A549 (cell line): ENCODE measurements at regions not wholly inside any gene's neighbourhood (a gene's known extent, or its start where the extent isn't known, plus 50 kb on each side); places are given as distances from the start of the nearest gene placed in this dataset.

ENCODE experiments used
- ATAC-seq, 2 experiments: fragments of 200-7000 bp in 1 of 2; fragments of >200 bp in 1 of 2; cut with Nextera tagmentation in 1 of 2; cut with Tn5 transposase in 1 of 2; 3 replicates each; pipeline versions ENCODE4 v1.8.0 to v1.9.1; 2018 to 2020; ENCODE audit warnings: mild to moderate bottlenecking in 1 of 2, moderate library complexity in 1 of 2
- CTCF ChIA-PET: fragments of 300-600 bp; sonication (Branson Sonifier 250); formaldehyde crosslinking; extraction: SDS; loops from one replicate; lab custom pipeline; 2021; ENCODE audit warnings: antibody characterized with exemption, inconsistent platforms; lab: Yijun Ruan, JAX
- POLR2A ChIA-PET: fragments of 350-600 bp; formaldehyde crosslinking; extraction: SDS; loops from one replicate; lab custom pipeline; 2021; ENCODE audit warnings: antibody characterized with exemption, inconsistent platforms; lab: Yijun Ruan, JAX
- DNase-seq, 2 experiments: peaks; one replicate each; pipeline versions ENCODE4 v3.0.0 to v3.0.0-alpha.2; 2011 to 2016; ENCODE audit warnings: low read depth in 1 of 2, low spot score in 1 of 2
- FAIRE-seq: peaks from 2 replicates; lab custom pipeline; 2011; peaks lifted over from hg19 to GRCh38; lab: Jason Lieb, UNC
- H3K27ac ChIP-seq, 2 experiments: fragments of >200 bp; sonication (Bioruptor Twin); formaldehyde crosslinking; 3 replicates each; pipeline ENCODE4 v1.5.1; 2016 to 2017
- H3K4me1 ChIP-seq: fragments of >200 bp; sonication (Bioruptor Twin); formaldehyde crosslinking; 3 replicates; pipeline ENCODE4 v1.6.1; 2016
- H3K4me2 ChIP-seq: fragments of >200 bp; sonication (Bioruptor Twin); formaldehyde crosslinking; 3 replicates; pipeline ENCODE4 v1.6.1; 2016
- H3K4me3 ChIP-seq: fragments of >200 bp; sonication (Bioruptor Twin); formaldehyde crosslinking; 3 replicates; pipeline ENCODE4 v1.5.1; 2016
- H3K9me3 ChIP-seq: fragments of >200 bp; sonication (Bioruptor Twin); formaldehyde crosslinking; 3 replicates; pipeline ENCODE4 v1.6.1; 2016
- BHLHE40 ChIP-seq: IDR thresholded peaks from 2 replicates; pipeline ENCODE4 v1.6.1; 2012; ENCODE audit warnings: low read depth, low read length, inconsistent platforms
- CBX2 ChIP-seq: fragments of 200-600 bp; sonication (generic); IDR thresholded peaks from 2 replicates; pipeline ENCODE4 v1.6.1; 2016; ENCODE audit warnings: low read depth, mild to moderate bottlenecking, borderline replicate concordance
- CEBPB ChIP-seq, 2 experiments: fragments of >200 bp in 1 of 2; sonication (Bioruptor Twin) in 1 of 2; formaldehyde crosslinking in 1 of 2; IDR thresholded peaks; 2 replicates each; pipeline ENCODE4 v1.6.1; 2012 to 2016
- CHD4 ChIP-seq: fragments of 200-600 bp; sonication (generic); IDR thresholded peaks from 2 replicates; pipeline ENCODE4 v1.6.1; 2016; ENCODE audit warnings: antibody characterized with exemption, mild to moderate bottlenecking, borderline replicate concordance
- EHF ChIP-seq: fragments of 250-450 bp; sonication (Bioruptor Pico); IDR thresholded peaks from 2 replicates; pipeline ENCODE4 v1.5.0; 2020; ENCODE audit warnings: mild to moderate bottlenecking
- ESRRA ChIP-seq: fragments of 150-350 bp; IDR thresholded peaks from 2 replicates; pipeline ENCODE4 v1.6.1; 2014; ENCODE audit warnings: mild to moderate bottlenecking, low read length, borderline replicate concordance
- FOSB ChIP-seq: fragments of 250-450 bp; sonication (Bioruptor Pico); IDR thresholded peaks from 2 replicates; pipeline ENCODE4 v1.5.0; 2020; ENCODE audit warnings: mild to moderate bottlenecking, moderate library complexity
- FOSL2 ChIP-seq, 2 experiments: fragments of 450-650 bp in 1 of 2; fragments of >200 bp in 1 of 2; sonication (Bioruptor Twin) in 1 of 2; formaldehyde crosslinking; IDR thresholded peaks; 2 replicates each; pipeline versions ENCODE4 v1.5.0 to v1.6.1; 2016 to 2020; ENCODE audit warnings: mild to moderate bottlenecking in 1 of 2, moderate library complexity in 1 of 2
- GATA3 ChIP-seq: IDR thresholded peaks from 2 replicates; pipeline ENCODE4 v1.6.1; 2012; ENCODE audit warnings: borderline replicate concordance
- HDAC2 ChIP-seq: fragments of 200-600 bp; sonication (generic); IDR thresholded peaks from 2 replicates; pipeline ENCODE4 v1.6.1; 2016
- HEYL ChIP-seq: fragments of 250-450 bp; sonication (Bioruptor Pico); IDR thresholded peaks from 2 replicates; pipeline ENCODE4 v1.8.0; 2021; ENCODE audit warnings: mild to moderate bottlenecking, moderate library complexity
- HOXB13 ChIP-seq: fragments of 250-450 bp; sonication (Bioruptor Pico); IDR thresholded peaks from 2 replicates; pipeline ENCODE4 v1.5.0; 2020; ENCODE audit warnings: low read depth, mild to moderate bottlenecking, moderate library complexity
- HOXB5 ChIP-seq: fragments of 250-450 bp; sonication (Bioruptor Pico); IDR thresholded peaks from 2 replicates; pipeline ENCODE4 v1.5.0; 2020; ENCODE audit warnings: mild to moderate bottlenecking, moderate library complexity
- JUNB ChIP-seq: fragments of >200 bp; sonication (Bioruptor Twin); formaldehyde crosslinking; IDR thresholded peaks from 2 replicates; pipeline ENCODE4 v1.6.1; 2016
- KDM1A ChIP-seq: fragments of 200-600 bp; sonication (generic); IDR thresholded peaks from 2 replicates; pipeline ENCODE4 v1.6.1; 2016; ENCODE audit warnings: low read depth, mild to moderate bottlenecking
- MYC ChIP-seq: IDR thresholded peaks from 2 replicates; pipeline ENCODE4 v1.6.1; 2012; ENCODE audit warnings: mild to moderate bottlenecking, inconsistent platforms, low read length, improper control_type of control experiment, borderline replicate concordance
- NPAS2 ChIP-seq: fragments of 250-450 bp; sonication (Bioruptor Pico); IDR thresholded peaks from 2 replicates; pipeline ENCODE4 v1.8.0; 2022; ENCODE audit warnings: mild to moderate bottlenecking, moderate library complexity, borderline replicate concordance
- NR3C1 ChIP-seq: fragments of >200 bp; sonication (Bioruptor Twin); formaldehyde crosslinking; IDR thresholded peaks from 3 replicates; pipeline ENCODE4 v1.6.1; 2017
- POLR2A ChIP-seq: IDR thresholded peaks from 2 replicates; pipeline ENCODE4 v1.6.1; 2012; ENCODE audit warnings: mild to moderate bottlenecking, low read length
- POLR2AphosphoS2 ChIP-seq: conservative IDR thresholded peaks from 2 replicates; pipeline ENCODE4 v1.6.1; 2012; ENCODE audit warnings: low read length, improper control_type of control experiment, inconsistent platforms
- RCOR1 ChIP-seq: fragments of 150-350 bp; IDR thresholded peaks from 2 replicates; pipeline ENCODE4 v1.6.1; 2014; ENCODE audit warnings: antibody characterized with exemption, low read length, low read depth
- RNF2 ChIP-seq: fragments of 200-600 bp; sonication (generic); IDR thresholded peaks from 2 replicates; pipeline ENCODE4 v1.6.1; 2016; ENCODE audit warnings: low read depth, mild to moderate bottlenecking, antibody characterized with exemption, moderate library complexity, borderline replicate concordance
- SREBF2 ChIP-seq: fragments of 450-650 bp; IDR thresholded peaks from 2 replicates; pipeline ENCODE4 v1.6.1; 2014; ENCODE audit warnings: mild to moderate bottlenecking, moderate library complexity
- TFCP2L1 ChIP-seq: fragments of 250-450 bp; sonication (Bioruptor Pico); IDR thresholded peaks from 2 replicates; pipeline ENCODE4 v1.5.0; 2021; ENCODE audit warnings: mild to moderate bottlenecking
- ZC3H11A ChIP-seq: fragments of 450-650 bp; IDR thresholded peaks from 2 replicates; pipeline ENCODE4 v1.6.1; 2014; ENCODE audit warnings: antibody characterized with exemption, mild to moderate bottlenecking
- ZNF302 ChIP-seq: fragments of 250-450 bp; sonication (Bioruptor Pico); IDR thresholded peaks from 2 replicates; pipeline ENCODE4 v1.9.0; 2021; ENCODE audit warnings: inconsistent platforms, mild to moderate bottlenecking, moderate library complexity
- WGBS: methylation state at CpG from one replicate; pipeline ENCODE4 v1.1.6; 2017; ENCODE audit errors: missing lambda C conversion rate; 5-methylcytosine and 5-hydroxymethylcytosine counted together
- TF ChIP-seq, protein P1 (sequence below): fragments of >200 bp; sonication (Bioruptor Twin); formaldehyde crosslinking; IDR thresholded peaks from 3 replicates; pipeline ENCODE4 v1.5.1; 2016
- TF ChIP-seq, protein P2 (sequence below): fragments of >200 bp; sonication (Bioruptor Twin); formaldehyde crosslinking; IDR thresholded peaks from 2 replicates; pipeline ENCODE4 v1.6.1; 2016
- TF ChIP-seq, protein P3 (sequence below): IDR thresholded peaks from 2 replicates; pipeline ENCODE4 v1.6.1; 2012
- TF ChIP-seq, protein P4 (sequence below): IDR thresholded peaks from 2 replicates; pipeline ENCODE4 v1.6.1; 2012

DNA sequence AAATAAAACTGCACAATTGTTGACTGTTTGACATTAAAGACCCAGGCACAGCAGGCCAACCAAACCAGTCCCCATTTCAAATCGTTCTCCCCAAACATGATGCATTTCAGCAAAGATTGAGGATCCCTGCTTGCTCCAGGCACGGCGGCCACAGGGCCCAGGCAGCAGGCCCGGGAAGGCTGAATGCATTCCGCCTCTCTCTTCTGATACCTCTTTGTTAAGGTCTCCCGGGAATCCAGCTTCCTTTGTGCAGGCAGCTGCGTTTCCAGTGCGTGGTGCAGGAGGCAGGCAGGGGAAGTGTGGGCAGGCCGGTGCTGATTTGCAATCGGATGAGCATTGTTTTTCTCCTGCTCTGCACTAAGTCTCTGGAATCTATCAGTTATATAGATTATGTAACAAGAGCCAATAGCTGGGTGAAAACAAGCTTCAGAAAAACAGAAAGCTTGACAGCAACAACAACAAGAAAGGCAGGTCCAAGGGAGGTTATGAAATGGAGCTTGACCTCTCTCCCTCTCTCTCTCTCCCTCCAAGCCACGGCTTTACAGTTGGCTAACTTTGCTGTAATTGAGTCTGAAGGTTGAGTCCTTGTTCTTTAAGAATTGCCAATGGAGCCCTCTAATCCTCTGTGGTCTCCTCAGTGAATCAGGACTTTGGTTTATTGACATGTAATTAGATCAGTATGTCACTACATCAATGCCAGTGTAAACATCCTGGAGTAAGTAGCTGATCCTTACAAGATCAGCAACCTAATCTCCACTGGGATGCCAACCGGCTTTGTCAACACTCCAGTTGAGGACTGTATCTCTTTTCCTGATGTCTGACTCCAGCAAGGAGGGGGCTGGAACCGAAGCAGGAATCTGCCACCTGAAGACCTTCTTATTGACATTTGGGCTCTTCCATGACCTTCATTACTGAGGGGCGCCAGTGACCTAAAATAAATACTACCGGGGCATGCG lies 338.0 kb downstream of the TEX29 start:
- ATAC-seq = no peak
- WGBS = 22% methylated on average over 14 of the region's 16 CpGs
- POLR2A ChIA-PET = no interaction called here

DNA sequence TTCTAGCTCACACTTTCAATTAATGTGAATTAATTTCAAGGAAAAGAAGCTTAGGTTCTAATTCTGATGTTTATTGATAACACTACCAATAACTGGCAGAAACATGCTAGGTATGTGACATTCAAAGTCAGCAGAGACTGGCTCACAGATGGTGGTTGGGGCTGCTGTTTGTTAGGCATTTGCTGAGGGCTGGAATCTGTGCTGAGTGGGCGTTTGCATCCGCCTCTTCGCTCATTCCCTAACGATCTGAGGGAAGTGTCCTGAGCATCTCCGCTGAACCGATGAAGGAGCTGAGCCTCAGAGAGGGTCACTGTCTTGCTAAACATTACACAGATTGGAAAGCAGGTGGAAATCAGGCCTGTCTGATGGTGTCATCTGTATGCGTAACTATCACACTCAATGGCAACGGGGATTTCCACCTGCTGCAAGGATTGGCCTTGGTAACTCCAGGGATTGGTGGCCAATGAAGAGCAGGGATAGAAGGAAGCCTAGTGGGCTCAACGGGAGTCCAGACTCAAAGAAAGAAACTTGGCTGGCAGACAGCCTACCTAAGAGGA lies 338.9 kb downstream of the TEX29 start:
- no peak overlapping the region for H3K4me3 ChIP-seq
- 20% methylated on average over 2 of the region's 9 CpGs for whole genome bisulfite sequencing
- no peak overlapping the region for H3K27ac ChIP-seq
- DNase-seq = no peak
- POLR2A ChIA-PET = no interaction called here
- no peak for ATAC-seq
- CTCF ChIA-PET = no interaction called here
- H3K4me1 ChIP-seq = no peaks in the 10 kb centered on the region
- TF ChIP-seq, protein P1, sequence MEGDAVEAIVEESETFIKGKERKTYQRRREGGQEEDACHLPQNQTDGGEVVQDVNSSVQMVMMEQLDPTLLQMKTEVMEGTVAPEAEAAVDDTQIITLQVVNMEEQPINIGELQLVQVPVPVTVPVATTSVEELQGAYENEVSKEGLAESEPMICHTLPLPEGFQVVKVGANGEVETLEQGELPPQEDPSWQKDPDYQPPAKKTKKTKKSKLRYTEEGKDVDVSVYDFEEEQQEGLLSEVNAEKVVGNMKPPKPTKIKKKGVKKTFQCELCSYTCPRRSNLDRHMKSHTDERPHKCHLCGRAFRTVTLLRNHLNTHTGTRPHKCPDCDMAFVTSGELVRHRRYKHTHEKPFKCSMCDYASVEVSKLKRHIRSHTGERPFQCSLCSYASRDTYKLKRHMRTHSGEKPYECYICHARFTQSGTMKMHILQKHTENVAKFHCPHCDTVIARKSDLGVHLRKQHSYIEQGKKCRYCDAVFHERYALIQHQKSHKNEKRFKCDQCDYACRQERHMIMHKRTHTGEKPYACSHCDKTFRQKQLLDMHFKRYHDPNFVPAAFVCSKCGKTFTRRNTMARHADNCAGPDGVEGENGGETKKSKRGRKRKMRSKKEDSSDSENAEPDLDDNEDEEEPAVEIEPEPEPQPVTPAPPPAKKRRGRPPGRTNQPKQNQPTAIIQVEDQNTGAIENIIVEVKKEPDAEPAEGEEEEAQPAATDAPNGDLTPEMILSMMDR = no peak
- TF ChIP-seq, protein P2, sequence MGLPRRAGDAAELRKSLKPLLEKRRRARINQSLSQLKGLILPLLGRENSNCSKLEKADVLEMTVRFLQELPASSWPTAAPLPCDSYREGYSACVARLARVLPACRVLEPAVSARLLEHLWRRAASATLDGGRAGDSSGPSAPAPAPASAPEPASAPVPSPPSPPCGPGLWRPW = no peak
- TF ChIP-seq CEBPB (IDR thresholded peaks at IDR 0.05) = no peak
- no peak for TF ChIP-seq KDM1A
- TF ChIP-seq HOXB5 (CRISPR knock-in tag) = no peak
- TF ChIP-seq NR3C1 = no peak
- TF ChIP-seq HDAC2 = no peak
- no peak for TF ChIP-seq POLR2A
- TF ChIP-seq CBX2 = no peak
- TF ChIP-seq HOXB13 = no peak
- no peak for TF ChIP-seq MYC
- no peak for TF ChIP-seq EHF (CRISPR knock-in tag)
- no peak for TF ChIP-seq TFCP2L1 (CRISPR knock-in tag)
- no peak for TF ChIP-seq POLR2AphosphoS2
- TF ChIP-seq SREBF2 = no peak
- TF ChIP-seq RCOR1 = no peak
- TF ChIP-seq CHD4 = no peak
- TF ChIP-seq, all 56 proteins: peak for 0
- no peak for FAIRE-seq
- Histone ChIP-seq H3K9me3 (no peaks in the 10 kb centered on the region), H3K4me2 (no peak overlapping the region)

More for the DNA sequence above, 338.0 kb downstream of the TEX29 start:
- Histone ChIP-seq H3K27ac (no peak overlapping the region), H3K9me3 (no peaks in the 10 kb centered on the region), H3K4me2 (no peak overlapping the region), H3K4me1 (no peaks in the 10 kb centered on the region), H3K4me3 (no peak overlapping the region)
- FAIRE-seq (no peak), DNase-seq (no peak)
- CTCF ChIA-PET = no interaction called here
- TF ChIP-seq, protein P2 = no peak
- TF ChIP-seq NR3C1 = no peak
- TF ChIP-seq POLR2AphosphoS2 = no peak
- TF ChIP-seq ESRRA = no peak
- no peak for TF ChIP-seq FOSL2 (IDR thresholded peaks at IDR 0.05)
- TF ChIP-seq FOSL2 (CRISPR knock-in tag; IDR thresholded peaks at IDR 0.05) = no peak

DNA sequence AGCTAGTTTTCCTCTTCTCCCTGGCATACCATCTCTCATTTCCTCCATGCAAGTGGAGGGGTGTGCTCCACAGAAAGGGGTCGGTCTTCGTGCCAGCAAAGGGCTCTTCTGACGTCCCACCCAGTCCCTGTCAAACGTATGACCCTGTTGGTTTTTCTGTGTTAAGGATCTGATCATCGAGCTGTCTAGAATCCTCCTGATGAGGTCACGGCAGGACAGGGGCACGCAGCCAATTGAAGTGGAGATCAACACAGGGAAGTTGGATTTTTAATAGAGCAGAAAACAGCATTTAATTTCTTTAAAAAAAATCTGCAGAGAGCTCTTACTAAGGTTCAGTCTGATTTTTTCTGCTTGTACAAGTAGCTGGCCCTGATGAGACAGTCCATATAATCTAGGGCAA lies 339.4 kb downstream of the TEX29 start:
- no peaks in the 10 kb centered on the region for H3K4me1 ChIP-seq
- H3K4me2 ChIP-seq = no peak overlapping the region
- no peak for FAIRE-seq
- no peak for ATAC-seq
- CTCF ChIA-PET = no interaction called here
- TF ChIP-seq, protein P3, sequence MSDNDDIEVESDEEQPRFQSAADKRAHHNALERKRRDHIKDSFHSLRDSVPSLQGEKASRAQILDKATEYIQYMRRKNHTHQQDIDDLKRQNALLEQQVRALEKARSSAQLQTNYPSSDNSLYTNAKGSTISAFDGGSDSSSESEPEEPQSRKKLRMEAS = no peak
- no peak for TF ChIP-seq NPAS2 (CRISPR knock-in tag)
- no peak for TF ChIP-seq HDAC2
- no peak for TF ChIP-seq CHD4
- no peak for TF ChIP-seq BHLHE40
- TF ChIP-seq ZNF302 (CRISPR knock-in tag) = no peak
- no peak for TF ChIP-seq RNF2
- no peak for TF ChIP-seq FOSB
- TF ChIP-seq NR3C1 = no peak
- TF ChIP-seq HEYL (CRISPR knock-in tag) = no peak
- TF ChIP-seq JUNB = no peak
- TF ChIP-seq, protein P4, sequence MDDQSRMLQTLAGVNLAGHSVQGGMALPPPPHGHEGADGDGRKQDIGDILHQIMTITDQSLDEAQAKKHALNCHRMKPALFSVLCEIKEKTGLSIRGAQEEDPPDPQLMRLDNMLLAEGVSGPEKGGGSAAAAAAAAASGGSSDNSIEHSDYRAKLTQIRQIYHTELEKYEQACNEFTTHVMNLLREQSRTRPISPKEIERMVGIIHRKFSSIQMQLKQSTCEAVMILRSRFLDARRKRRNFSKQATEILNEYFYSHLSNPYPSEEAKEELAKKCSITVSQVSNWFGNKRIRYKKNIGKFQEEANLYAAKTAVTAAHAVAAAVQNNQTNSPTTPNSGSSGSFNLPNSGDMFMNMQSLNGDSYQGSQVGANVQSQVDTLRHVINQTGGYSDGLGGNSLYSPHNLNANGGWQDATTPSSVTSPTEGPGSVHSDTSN = no peak
- TF ChIP-seq GATA3 = no peak
- no peak for TF ChIP-seq ZC3H11A
- TF ChIP-seq, all 56 proteins: peak for 0
- Histone ChIP-seq H3K27ac (no peak overlapping the region), H3K9me3 (no peaks in the 10 kb centered on the region), H3K4me3 (no peak overlapping the region)
- POLR2A ChIA-PET = no interaction called here
- no peak for DNase-seq
- 2% methylated on average over 7 of the region's 7 CpGs for WGBS
